ENCODE measurements at regions not wholly inside any gene's neighbourhood (a gene's known extent, or its start where the extent isn't known, plus 50 kb on each side); places are given as distances from the start of the nearest gene placed in this dataset.

DNA sequence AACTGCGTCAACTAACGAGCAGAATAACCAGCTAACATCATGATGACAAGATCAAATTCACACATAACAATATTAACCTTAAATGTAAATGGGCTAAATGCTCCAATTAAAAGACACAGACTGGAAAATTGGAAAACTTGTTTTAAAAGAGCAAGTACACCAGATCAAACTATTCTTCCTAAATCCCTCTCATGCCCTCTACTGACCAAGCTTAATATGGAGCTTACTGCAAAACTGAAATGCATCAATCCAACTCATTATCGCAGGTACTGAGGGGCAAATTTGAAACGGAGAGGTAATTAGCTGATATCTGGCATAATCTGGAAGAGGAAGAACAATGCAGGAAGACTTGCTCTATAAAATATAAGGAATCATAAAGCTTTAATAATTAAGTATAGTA is 1223.8 kb downstream of the NXPH1 start:
- H3K4me3 ChIP-seq (ENCODE audit: low read depth, low read length): no peak overlapping the region
- DNase-seq (ENCODE audit: low read depth): no peak
- TF ChIP-seq, protein P1, sequence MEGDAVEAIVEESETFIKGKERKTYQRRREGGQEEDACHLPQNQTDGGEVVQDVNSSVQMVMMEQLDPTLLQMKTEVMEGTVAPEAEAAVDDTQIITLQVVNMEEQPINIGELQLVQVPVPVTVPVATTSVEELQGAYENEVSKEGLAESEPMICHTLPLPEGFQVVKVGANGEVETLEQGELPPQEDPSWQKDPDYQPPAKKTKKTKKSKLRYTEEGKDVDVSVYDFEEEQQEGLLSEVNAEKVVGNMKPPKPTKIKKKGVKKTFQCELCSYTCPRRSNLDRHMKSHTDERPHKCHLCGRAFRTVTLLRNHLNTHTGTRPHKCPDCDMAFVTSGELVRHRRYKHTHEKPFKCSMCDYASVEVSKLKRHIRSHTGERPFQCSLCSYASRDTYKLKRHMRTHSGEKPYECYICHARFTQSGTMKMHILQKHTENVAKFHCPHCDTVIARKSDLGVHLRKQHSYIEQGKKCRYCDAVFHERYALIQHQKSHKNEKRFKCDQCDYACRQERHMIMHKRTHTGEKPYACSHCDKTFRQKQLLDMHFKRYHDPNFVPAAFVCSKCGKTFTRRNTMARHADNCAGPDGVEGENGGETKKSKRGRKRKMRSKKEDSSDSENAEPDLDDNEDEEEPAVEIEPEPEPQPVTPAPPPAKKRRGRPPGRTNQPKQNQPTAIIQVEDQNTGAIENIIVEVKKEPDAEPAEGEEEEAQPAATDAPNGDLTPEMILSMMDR (IDR thresholded peaks at IDR 0.05; ENCODE audit: insufficient read depth, low read depth, low read length): no peak

DNA sequence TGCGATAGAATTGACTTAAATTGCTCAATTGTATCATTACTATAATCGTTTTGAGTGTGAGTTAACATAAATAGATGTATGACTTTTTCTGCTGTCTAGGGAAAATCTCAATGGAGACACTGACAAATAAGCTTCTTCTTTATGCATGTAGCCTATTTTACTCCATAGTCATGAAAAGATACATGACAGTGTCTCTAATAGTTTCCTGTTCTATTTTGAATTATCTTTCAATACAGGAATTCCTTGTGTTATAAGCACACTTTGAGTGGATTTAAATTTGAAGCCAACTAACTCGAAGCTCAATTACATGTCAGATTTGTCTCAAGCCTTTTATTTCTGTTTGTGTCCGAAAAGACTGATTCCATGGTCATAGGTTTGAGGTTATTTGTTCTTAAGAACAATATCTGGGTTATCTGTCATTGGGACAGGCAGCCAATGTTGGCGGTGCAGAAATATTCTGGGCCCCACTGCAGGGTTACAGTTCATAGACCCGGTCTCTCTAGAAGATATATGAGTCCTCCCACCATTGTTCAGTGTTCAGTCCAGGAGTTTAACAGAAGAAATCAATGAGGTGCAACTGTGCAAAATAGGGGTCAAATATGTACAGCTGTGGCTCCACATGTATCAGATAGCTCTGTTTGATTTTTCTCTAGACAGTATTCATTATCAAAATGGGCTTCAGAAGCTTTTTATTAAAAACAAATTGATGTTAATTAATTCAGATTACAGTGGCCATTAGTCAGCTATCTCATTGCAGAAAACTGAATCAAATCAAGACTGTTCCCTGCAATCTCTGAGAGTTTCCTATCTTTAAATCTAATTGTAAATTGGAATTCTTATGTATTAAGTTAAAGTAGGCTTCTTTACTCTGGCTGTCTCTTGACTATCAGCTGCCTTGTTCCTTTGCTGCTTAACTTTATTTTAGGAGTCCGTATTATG is 1238.8 kb downstream of the NXPH1 start:
- TF ChIP-seq, protein P1 (IDR thresholded peaks at IDR 0.05; ENCODE audit: insufficient read depth, low read depth, low read length): no peak
- no peak for DNase-seq (ENCODE audit: low read depth)
- no peak overlapping the region for H3K4me3 ChIP-seq (ENCODE audit: low read depth, low read length)

GRCh38 chr7:9680713-9681112 is 1247.3 kb downstream of the NXPH1 start:
- TF ChIP-seq, protein P1 (IDR thresholded peaks at IDR 0.05; ENCODE audit: insufficient read depth, low read depth, low read length): no peak
- H3K4me3 ChIP-seq (ENCODE audit: low read depth, low read length): no peak overlapping the region
- DNase-seq (ENCODE audit: low read depth): no peak

DNA sequence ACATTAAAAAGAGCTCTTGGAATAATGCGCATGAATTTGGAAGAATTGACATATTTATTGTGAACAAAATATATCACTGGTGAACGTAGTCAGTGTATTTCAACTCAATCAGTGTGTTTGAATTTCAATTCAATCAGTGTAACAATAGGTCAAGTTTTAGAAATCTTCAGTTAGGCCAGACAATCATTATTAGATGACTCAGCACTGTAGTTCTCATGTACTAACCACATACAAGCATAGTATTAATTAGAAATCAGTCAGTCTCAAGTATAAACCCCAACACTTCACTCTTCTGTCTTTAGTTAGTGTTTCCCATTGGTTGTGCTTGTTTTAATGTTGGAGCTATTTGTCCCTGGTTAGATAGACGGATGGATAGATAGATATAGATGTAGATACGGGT is 1247.9 kb downstream of the NXPH1 start:
- H3K4me3 ChIP-seq (ENCODE audit: low read depth, low read length): no peak overlapping the region
- TF ChIP-seq, protein P1 (IDR thresholded peaks at IDR 0.05; ENCODE audit: insufficient read depth, low read depth, low read length): no peak
- DNase-seq (ENCODE audit: low read depth): no peak

DNA sequence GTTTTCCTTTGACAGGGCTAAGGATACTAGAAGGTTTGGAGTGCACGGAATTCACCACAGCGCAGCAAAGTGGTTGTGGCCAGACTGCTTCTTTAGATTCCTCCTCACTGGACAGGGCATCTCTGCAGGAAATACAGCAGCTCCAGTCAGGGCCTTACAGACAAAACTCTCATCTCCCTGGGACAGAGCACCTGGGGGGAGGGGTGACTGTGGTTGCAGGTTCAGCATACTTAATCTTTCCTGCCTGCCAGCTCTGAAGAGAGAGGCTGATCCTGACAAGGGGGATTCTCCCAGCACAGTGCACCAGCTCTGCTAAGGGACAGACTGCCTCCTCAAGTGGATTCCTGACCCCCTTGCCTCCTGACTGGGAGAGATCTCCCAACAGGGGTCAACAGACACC is 1257.9 kb downstream of the NXPH1 start:
- TF ChIP-seq, protein P1 (IDR thresholded peaks at IDR 0.05; ENCODE audit: insufficient read depth, low read depth, low read length): no peak
- no peak overlapping the region for H3K4me3 ChIP-seq (ENCODE audit: low read depth, low read length)
- no peak for DNase-seq (ENCODE audit: low read depth)

GRCh38 chr7:9698375-9698774 is 1265.0 kb downstream of the NXPH1 start:
- DNase-seq (ENCODE audit: low read depth): no peak
- H3K4me3 ChIP-seq (ENCODE audit: low read depth, low read length): no peak overlapping the region
- TF ChIP-seq, protein P1 (IDR thresholded peaks at IDR 0.05; ENCODE audit: insufficient read depth, low read depth, low read length): no peak
